Activated CD4-positive, alpha-beta T cell treated with anti-CD3 and anti-CD28 coated beads for 24 hours (primary cell): ENCODE measurements at regions not wholly inside any gene's neighbourhood (a gene's known extent, or its start where the extent isn't known, plus 50 kb on each side); places are given as distances from the start of the nearest gene placed in this dataset.

Experiments used
- DNase-seq, 2 donors: peaks; one replicate each; pipeline ENCODE4 v3.0.0-alpha.2; 2020; ENCODE audit warnings: low read depth in 2 of 2

DNA sequence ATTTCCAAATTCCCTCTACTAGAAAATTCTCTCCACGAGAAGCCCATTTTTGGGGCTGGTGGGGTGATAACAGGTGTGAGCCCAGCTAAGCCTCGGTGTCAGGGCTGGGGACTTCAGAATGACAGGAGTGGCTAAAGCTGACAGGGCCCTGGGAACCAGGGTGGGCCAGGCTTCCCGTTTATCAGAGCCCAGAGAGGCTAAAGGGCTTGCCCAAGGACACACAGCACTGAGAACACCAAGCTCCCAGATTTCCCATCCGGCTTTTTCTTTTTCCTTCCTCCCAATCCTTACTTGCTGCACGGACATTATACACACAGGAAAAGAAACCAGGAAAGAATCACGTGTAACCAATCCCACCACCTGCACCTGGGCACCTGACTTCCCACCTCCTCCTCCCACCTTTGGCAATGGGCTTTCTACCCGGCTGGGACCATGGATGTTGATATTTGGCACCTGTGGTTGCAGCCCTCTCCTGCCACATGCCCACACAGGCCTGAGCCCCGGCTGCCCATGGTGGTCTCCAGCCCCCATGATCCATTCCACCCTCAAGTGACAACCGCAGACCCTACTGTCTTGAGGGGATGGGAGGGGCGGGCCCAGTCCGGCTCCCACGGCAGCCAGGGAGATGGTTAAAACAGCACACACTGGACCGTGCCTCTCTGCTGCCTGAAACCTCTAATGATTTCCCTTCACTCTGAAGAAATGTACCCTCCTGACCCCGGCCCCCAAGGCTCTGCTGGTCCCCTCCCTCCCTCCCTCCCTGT, 78.9 kb downstream of the ENGASE start:
- DNase-seq = no peak

DNA sequence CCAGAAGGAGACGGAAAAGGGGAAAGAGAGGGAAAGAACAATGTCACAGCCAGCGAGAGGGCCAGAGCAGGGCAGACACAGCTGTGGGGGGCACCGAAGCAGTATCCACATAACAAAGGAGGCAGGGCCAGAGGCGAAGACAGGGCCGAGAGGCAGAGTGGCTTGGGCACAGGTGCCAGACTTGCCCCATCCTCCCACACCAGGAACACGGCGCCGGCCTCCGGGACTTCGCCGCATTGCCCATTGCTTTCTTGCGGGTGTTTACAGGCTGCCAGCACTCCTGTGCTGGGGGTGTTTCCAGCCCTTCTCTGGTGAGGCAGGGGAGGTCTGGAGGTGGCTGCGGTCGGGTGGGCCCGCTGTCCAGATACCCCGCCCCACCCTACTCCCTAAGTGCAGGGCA, 78.0 kb downstream of the ENGASE start:
- no peak for DNase-seq

DNA sequence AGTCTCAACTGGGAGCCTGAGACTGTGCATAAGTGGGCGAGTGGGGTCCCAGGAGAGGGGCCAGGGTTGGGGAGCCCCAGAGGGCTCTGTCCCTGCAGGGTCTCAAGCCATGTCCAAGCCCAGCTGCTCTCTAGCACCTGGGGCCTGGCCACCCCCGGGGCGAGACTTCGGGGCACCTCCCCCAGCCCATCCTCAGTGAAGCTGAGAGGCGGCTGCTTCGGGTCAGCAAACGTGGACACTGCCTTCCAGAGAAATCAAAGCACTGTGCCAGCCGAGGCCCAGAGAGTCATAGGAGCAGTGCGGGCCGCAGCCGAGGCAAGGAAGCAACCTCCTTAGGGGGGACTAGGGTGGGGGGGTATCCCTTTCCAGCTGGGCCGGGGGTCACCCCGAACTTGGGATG, 77.5 kb downstream of the ENGASE start:
- DNase-seq = no peak

DNA sequence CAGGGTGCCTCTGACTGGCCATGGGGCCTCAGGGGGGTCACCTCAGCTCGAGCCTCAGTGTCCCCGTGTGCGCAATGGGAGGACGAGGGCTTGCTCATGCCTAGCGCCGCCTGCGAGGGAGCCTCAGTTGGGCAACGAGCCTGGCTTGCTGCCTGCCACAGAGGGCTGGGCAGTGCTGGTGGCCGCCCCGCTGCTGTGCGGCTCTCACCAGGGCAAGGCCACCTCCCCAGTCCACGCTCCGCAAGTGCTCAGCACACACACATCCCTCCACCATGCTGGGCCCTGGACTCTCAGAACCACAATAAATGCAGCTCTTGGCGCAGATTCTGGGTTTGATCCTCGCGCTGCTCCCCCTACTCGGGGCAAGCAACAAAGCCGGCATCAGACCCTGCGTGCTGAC, 76.2 kb downstream of the ENGASE start:
- no peak for DNase-seq

DNA sequence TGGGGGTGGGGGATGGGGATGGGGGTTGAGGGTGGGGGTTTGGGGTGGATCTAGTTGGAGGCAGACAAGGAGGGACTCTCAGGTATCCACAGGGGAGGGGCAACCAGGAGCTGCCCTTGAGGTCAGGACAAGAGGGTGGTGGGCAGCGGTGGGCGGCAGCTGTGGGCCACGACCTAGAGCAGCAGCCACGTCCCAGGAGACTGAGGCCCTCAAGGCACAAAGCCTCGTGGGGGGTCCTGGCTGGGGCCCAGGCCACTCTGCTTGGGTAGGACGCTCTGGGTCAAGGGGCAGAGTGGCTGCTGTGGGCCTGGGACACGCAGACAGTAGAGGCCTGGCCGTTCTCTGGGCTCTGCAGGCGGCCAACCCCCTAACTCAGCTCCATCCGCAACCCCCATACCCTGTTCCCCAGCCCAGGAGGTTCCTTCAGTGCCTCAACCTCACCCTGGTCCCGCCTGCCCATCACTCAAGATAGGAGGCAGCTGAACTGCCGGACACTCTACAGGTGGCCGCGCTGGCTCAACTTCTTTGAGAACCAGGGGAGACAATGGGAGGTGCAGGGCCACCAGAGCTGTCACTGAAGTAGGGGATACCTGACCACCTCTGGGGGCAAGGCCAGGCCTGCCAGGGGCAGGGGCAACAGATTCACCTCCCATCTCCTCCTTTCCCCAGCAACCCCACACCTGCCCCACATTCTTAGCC, 75.6 kb downstream of the ENGASE start:
- no peak for DNase-seq

DNA sequence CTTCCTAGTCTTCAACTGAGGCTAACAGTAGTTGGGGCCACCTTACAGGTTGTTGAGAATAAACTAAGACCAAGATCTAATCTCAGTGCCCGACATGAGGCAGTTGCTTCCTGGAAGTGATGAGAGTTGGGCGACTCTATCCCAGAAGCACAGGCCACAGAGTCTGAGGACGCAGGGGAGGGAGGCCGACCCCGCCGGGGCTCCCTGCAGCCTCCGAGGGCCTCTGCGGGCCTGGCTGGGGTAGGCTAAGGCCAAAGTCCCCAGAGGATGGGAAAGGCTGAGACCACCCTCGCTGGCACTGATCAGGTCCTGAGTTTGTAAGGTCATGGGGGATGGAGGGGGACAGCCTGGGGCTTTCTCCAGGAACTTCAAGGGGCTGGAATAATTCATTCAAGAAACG, 74.0 kb downstream of the ENGASE start:
- DNase-seq = no peak

DNA sequence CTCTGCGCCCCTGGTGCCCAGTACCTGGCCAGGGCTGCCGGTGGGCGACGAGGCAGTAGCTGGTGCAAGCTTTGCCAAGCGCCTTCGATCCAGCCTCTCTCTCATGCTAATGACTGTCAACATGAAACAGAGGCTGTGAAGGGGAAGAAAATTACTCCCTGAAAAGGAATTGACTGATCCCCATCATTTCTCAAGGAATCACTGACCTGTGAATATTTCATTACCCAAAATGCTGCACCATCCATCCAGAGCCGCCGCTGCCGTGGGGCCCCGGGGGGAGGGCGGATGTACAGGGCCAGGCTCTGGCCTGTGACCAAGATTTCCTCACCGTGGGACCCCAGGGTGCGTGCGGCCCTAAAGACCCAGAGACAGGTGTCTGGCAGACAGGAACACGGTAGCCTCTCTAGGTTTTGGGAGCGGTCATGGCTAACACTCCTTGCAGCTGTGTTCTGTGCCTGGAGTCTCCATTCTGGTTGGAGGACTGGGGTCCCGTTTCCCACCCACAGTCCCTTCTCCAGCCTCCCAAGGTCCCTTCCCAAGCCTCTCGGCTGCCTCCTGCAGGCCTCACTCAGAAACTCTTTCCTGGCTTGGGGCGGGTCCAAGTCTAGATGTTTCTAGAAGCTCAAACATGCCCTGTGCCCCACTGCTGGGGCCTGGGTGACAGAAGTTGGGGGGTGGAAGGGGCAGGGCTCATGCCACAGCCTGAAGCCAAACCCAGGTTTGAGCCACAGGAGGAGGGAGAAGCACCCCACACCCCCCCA, 73.3 kb downstream of the ENGASE start:
- no peak for DNase-seq

DNA sequence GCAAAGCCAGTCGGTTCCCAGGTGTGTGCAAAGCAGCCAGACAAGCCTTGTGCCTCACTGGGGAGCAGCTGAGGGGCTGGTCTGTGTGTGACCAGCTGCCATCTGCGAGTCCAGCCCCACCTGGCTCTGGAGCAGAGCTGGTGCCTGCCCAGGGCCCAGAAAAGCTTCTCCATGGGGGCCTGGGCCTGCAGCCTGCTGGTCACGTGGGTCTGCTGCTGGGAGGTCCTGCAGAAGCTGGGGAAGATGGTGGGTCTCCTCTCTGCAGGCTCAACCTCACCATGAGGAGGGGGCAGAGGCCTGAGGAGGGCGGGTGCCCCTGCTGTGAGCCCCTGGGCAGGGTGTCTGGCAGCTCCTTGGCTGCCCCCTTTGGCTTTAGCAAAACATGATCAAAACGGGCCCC, 71.9 kb downstream of the ENGASE start:
- DNase-seq = no peak

DNA sequence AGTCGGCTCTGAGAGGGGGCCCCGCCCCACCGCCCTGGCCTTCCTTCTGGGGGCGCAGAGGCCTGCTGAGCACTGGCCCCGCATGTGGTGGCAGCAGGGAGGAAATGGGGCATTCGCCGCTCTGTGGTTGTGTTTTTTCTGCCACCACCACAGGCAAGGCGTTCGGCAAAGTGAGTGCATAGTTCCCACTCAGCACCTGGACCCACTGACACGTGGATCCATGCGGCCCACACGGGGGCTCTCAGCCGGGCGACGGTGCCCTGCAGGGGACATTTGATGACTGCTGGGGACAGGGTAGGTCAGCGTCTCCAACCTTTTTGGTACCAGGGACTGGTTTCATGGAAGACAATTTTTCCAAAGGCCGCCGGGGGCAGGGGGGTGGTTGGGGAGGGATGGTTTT, 70.9 kb downstream of the ENGASE start:
- DNase-seq = no peak

DNA sequence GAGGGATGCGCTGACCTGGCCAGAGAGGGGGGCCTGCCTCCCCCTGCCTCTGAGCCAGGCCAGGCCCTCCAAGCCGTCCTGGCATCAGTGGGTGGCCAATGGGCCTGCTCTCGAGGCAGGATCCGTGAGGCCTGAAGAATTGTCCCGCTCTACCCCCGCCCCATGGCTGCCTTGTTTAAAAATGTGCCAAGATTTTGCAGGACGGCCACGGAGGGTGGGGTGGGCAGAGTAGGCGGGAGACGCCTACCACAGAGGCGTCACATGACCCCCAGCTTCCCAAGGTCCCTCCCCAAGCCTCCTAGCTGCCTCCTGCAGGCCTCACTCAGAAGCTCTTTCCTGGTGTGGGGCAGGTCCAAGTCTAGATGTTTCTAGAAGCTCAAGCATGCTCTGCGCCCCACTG, 69.5 kb downstream of the ENGASE start:
- DNase-seq = no peak

DNA sequence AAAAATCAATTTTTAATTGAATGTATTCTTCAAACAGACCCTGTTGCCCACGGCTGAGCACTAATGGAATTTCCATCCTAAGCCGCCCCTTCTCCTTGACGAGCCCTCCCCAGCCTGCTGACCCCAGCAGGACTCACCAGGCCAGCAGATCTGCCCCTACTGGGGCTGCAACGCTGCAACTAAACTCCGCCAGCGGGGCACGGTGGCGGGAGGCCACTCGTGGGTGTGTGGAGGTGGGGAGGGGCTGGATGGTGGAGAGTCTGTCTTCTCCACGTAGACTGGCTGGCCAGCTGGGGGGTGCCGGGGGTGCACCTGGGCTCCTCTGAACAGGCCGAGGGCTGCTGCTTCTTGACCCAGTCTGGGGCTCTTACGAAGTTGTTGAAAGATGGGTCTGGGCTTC, 67.8 kb downstream of the ENGASE start:
- DNase-seq = no peak

DNA sequence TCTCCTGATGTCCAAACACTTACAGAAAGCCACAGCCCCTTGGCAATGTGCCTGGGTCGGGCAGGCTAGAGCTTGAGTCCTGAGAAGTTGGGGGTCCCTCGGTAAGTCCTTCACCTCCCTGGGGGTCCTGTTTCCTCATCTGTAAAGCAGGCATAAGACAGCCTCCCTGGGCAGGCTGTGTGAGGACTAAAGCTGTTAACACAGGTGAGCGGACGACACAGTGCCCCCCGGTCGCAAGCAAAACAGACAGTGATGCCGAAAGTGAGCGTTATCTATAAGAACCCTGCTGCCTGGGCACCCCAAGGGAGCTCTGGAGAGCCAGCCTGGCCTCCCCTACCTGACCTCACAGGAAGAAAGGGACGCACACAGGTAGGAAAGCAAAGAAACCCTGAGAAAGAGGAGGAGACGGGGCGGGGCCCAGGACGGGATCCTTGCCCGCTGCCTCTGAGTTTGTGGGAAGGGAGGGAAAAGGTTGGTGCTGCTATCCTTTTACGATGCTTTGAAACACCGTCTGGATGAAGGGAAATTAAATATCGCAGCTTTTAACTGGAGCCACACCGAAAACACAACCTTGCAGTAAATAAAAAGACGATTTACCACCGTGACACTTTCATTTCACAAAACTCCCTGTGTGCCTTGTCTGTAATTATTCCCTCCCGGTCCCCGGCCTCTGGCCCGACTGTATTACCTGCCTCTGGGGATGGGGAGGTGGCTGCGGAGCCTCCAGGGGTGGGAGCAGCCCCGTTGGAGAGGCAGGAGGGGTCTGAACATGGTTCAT, 67.1 kb downstream of the ENGASE start:
- DNase-seq = no peak

DNA sequence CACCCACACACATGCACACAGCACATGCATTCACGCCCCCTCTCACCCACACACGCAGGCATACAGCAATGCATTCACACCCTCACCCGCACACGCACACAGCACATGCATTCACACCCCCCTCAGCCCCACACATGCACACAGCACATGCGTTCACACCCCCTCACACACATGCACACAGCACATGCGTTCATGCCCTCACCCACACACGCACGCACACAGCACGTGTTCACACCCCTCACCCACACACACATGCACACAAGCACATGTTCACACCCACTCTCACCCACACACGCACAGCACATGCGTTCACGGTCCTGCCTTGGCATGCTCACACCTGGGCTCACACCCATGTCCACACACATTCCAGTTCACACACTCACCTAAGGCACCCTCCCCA, 64.2 kb downstream of the ENGASE start:
- no peak for DNase-seq

DNA sequence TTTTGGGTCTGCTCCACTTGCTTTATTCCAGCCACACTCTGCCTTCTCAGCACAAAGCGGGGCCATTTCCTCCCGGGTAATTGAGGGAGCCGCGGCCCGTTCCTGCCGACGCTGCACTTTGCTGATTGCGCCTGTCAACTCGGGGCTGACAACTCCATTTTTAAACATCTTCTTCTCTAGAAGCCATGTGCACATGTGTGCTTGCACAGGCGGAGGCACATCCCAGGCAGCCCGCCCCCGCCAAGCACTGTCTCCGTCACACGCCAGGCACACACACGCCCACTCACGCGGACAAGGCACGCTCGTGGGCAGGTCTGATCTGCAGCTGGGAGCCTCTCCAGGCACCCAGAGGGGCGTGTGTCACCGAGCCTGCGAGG, 63.2 kb downstream of the ENGASE start:
- no peak for DNase-seq

DNA sequence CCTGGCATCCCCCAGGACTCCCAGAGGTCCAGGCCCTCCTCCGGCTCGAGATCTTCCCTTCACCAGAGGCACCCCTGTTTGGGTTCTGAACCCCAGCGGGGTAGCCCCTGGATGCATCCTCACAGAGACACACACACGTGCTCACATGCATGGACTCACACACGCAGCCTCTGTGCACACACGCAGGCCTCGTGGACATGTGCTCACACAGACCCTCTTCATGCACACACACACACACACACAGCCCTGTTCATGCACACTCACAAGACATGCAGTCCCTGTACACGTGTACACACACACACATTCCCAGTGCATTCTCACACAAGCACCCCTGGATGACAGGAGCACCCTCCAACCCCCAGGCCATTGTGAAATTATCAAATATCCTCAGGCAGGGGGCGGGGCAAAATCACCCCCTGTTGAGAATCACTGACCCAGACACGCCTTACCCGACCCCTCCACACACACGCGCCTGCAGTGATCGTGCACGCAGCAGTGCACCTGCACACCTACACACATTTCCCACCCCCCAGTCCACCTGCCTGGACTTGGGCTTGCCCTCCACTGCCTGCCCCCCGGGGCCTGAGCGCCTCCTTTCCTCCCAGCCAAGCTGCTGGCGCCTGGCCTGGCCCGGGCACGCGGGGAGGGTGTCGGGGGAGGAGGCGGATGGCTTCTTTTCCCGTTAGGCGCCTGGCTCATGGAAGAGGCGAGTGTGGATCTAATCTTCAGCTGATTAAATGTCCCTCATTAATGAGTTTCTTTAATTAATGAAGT, 62.6 kb downstream of the ENGASE start:
- DNase-seq = no peak

DNA sequence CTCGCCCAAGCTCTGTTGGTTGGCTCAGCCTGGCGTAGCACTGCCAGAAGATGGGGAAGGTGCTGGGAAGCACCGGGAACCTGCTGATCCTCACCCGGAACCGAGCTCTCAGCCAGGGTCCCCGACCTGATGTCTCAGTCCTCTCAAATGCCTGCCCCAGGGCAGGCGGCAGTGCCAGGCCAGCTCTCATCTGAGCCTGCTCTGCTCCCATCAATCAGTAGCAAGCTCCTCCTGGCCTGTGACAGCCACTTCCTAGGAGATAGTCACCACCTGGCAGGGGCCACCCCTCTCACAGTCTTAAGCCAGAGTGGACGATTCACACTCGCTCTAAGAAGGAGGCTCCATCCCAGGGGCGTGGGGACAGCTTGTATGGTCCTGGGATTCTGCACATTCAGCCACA, 62.0 kb downstream of the ENGASE start:
- DNase-seq = no peak
